ENCODE measurements at regions not wholly inside any gene's neighbourhood (a gene's known extent, or its start where the extent isn't known, plus 50 kb on each side); places are given as distances from the start of the nearest gene placed in this dataset.

GRCh38 chr4:11182586-11183355 is 245.9 kb downstream of the HS3ST1 start:
- no peak for DNase-seq
- Histone ChIP-seq H3K36me3 (no peaks in the 10 kb centered on the region), H3K27me3 (no peaks in the 10 kb centered on the region), H3K9me3 (no peaks in the 10 kb centered on the region), H3K4me3 (no peak overlapping the region), H3K4me1 (no peaks in the 10 kb centered on the region), H3K27ac (no peak overlapping the region)
- TF ChIP-seq POLR2A (IDR thresholded peaks at IDR 0.05) (no peak), CTCF (IDR thresholded peaks at IDR 0.05) (no peak)

- H3K4me3 ChIP-seq, result no peak overlapping the region
- DNase-seq, result no peak
- no peaks in the 10 kb centered on the region for H3K9me3 ChIP-seq
- no peak for TF ChIP-seq CTCF (IDR thresholded peaks at IDR 0.05)
- TF ChIP-seq POLR2A (IDR thresholded peaks at IDR 0.05), result no peak
- no peaks in the 10 kb centered on the region for H3K36me3 ChIP-seq
- no peak overlapping the region for H3K27ac ChIP-seq
- no peaks in the 10 kb centered on the region for H3K27me3 ChIP-seq
- no peaks in the 10 kb centered on the region for H3K4me1 ChIP-seq
These were observed 246.7 kb downstream of the HS3ST1 start for GRCh38 chr4:11182031-11182430.

- Histone ChIP-seq H3K4me1 (no peaks in the 10 kb centered on the region), H3K27ac (no peak overlapping the region), H3K9me3 (no peaks in the 10 kb centered on the region), H3K27me3 (no peaks in the 10 kb centered on the region), H3K4me3 (no peak overlapping the region), H3K36me3 (no peaks in the 10 kb centered on the region)
- DNase-seq, result no peak
- TF ChIP-seq POLR2A (IDR thresholded peaks at IDR 0.05) (no peak), CTCF (IDR thresholded peaks at IDR 0.05) (no peak)
These were observed 248.9 kb downstream of the HS3ST1 start for GRCh38 chr4:11179796-11180195.

GRCh38 chr4:11178433-11178832 is 250.3 kb downstream of the HS3ST1 start:
- no peak overlapping the region for H3K4me3 ChIP-seq
- TF ChIP-seq CTCF (IDR thresholded peaks at IDR 0.05), result no peak
- TF ChIP-seq POLR2A (IDR thresholded peaks at IDR 0.05), result no peak
- no peak for DNase-seq

GRCh38 chr4:11175374-11175773 is 253.3 kb downstream of the HS3ST1 start:
- TF ChIP-seq POLR2A (IDR thresholded peaks at IDR 0.05), result no peak
- TF ChIP-seq CTCF (IDR thresholded peaks at IDR 0.05), result no peak

More at GRCh38 chr4:11178433-11178832, 250.3 kb downstream of the HS3ST1 start:
- no peaks in the 10 kb centered on the region for H3K36me3 ChIP-seq
- no peak overlapping the region for H3K27ac ChIP-seq
- no peaks in the 10 kb centered on the region for H3K27me3 ChIP-seq
- H3K4me1 ChIP-seq, result no peaks in the 10 kb centered on the region
- H3K9me3 ChIP-seq, result no peaks in the 10 kb centered on the region

More at GRCh38 chr4:11175374-11175773, 253.3 kb downstream of the HS3ST1 start:
- Histone ChIP-seq H3K4me1 (no peaks in the 10 kb centered on the region), H3K27ac (no peak overlapping the region), H3K36me3 (no peaks in the 10 kb centered on the region), H3K4me3 (no peak overlapping the region), H3K27me3 (no peaks in the 10 kb centered on the region), H3K9me3 (no peaks in the 10 kb centered on the region)
- DNase-seq, result no peak
